Right lobe of liver (tissue), 4 donors: ENCODE measurements at regions not wholly inside any gene's neighbourhood (a gene's known extent, or its start where the extent isn't known, plus 50 kb on each side); places are given as distances from the start of the nearest gene placed in this dataset.

ENCODE experiments used
- POLR2A ChIP-seq: fragments of 450-650 bp; IDR thresholded peaks from one replicate; pipeline ENCODE4 v1.6.1; 2017; ENCODE audit warnings: antibody characterized with exemption, mild to moderate bottlenecking
- TF ChIP-seq, protein P1 (sequence below), 4 donors: fragments of 200-600 bp in 3 of 4; fragments of 450-650 bp in 1 of 4; IDR thresholded peaks; one replicate each; pipeline versions ENCODE4 v1.5.1 to v1.8.0; 2016 to 2022; ENCODE audit warnings: antibody characterized with exemption in 4 of 4, mild to moderate bottlenecking in 2 of 4
- donor health status: DM: no; HTN: no; CAD: no.
- donor health status: DM: no; HTN: no; CAD: no.
- donor health status: DM: no; HTN: yes; CAD: no.

DNA sequence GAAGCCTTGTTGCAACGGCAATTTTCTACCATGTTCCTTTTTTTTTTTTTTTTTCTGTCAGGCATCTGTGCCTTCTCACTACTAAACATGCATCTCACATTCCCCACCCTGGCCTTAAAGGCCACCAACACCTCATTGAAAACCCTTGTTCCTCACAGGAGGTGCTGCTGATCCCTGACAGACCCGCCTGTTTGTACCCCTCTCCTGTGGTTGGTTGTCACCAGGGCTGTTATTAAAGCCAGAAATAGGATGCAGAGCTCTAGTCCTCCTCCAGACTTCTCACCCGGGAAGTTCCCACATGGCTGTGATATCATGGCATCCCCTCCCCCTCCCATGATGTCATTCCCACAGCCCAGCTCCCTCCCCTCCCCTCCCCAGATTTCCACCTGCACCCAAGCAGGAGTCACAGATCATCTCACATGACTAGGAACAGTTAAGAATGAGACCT lies 302.8 kb upstream of the NCAM1 start:
- TF ChIP-seq, protein P1, sequence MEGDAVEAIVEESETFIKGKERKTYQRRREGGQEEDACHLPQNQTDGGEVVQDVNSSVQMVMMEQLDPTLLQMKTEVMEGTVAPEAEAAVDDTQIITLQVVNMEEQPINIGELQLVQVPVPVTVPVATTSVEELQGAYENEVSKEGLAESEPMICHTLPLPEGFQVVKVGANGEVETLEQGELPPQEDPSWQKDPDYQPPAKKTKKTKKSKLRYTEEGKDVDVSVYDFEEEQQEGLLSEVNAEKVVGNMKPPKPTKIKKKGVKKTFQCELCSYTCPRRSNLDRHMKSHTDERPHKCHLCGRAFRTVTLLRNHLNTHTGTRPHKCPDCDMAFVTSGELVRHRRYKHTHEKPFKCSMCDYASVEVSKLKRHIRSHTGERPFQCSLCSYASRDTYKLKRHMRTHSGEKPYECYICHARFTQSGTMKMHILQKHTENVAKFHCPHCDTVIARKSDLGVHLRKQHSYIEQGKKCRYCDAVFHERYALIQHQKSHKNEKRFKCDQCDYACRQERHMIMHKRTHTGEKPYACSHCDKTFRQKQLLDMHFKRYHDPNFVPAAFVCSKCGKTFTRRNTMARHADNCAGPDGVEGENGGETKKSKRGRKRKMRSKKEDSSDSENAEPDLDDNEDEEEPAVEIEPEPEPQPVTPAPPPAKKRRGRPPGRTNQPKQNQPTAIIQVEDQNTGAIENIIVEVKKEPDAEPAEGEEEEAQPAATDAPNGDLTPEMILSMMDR (IDR thresholded peaks at IDR 0.05) = no peak
- no peak for TF ChIP-seq POLR2A
